T-helper 17 cell (primary cell): ENCODE measurements at regions not wholly inside any gene's neighbourhood (a gene's known extent, or its start where the extent isn't known, plus 50 kb on each side); places are given as distances from the start of the nearest gene placed in this dataset.
"Not testable (repeated sequence)": the region's sequence is repeated elsewhere in the genome, so short reads cannot be mapped to it uniquely, and the experiment has no call there.

Experiments
- ATAC-seq: fragments of 150-1000 bp; cut with Tn5 transposase; 2 replicates; pipeline ENCODE4 v1.10.0; 2021; ENCODE audit warnings: mild to moderate bottlenecking, moderate library complexity
- DNase-seq, 3 donors: peaks; one replicate each; pipeline versions ENCODE4 v3.0.0 to v3.0.0-alpha.2; 2020 to 2021
- H3K9me3 ChIP-seq: one replicate; pipeline ENCODE4 v1.7.0; 2013; ENCODE audit warnings: low read length, mild to moderate bottlenecking; ENCODE audit not compliant: control insufficient read depth, poor library complexity, severe bottlenecking
- H3K27ac Mint-ChIP-seq: one replicate; pipeline ENCODE4 v1.8.0; 2022; ENCODE audit warnings: mild to moderate bottlenecking, moderate library complexity, mixed read lengths
- H3K27me3 Mint-ChIP-seq: one replicate; pipeline ENCODE4 v1.8.0; 2022; ENCODE audit warnings: mixed read lengths
- H3K36me3 Mint-ChIP-seq: one replicate; pipeline ENCODE4 v1.8.0; 2022; ENCODE audit warnings: low read depth, mixed read lengths
- H3K4me1 Mint-ChIP-seq: one replicate; pipeline ENCODE4 v1.8.0; 2022; ENCODE audit warnings: mild to moderate bottlenecking, mixed read lengths
- H3K4me3 Mint-ChIP-seq: one replicate; pipeline ENCODE4 v1.8.0; 2022; ENCODE audit warnings: mild to moderate bottlenecking, moderate library complexity, mixed read lengths

DNA sequence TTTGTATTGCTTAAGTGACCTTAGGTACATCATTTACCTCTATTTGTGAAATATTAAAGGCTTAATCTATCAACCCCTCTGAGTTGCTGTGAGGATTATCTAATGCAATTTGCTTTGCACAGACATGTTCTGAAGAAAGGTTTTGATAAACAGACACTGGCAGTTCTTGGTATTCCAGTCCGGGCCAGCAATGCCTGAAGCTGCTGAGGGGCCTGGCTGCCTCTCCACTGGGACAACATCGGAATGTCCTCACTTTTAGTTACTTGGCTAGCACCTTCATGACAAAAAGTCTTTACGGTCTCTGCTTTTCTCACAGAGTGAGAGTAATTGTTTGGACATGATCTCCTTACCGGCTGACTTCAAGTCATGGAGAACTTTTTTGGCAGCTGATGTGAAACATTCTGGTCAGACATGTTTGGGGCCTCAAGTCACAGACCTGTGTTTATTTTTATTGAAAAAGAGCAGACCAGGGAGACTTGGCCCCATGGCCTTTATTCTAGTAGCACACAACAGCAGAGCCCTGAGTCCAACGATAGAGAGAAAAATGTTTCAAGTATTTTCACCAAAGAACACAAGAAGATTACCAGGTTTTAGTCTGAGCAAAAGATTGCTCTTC, 1112.3 kb upstream of the FANCL start:
- ATAC-seq (no peak), DNase-seq (no peak)
- Mint-ChIP-seq H3K27me3 (no peaks in the 10 kb centered on the region), H3K36me3 (no peaks in the 10 kb centered on the region), H3K27ac (no peak overlapping the region), H3K4me3 (no peak overlapping the region), H3K4me1 (no peaks in the 10 kb centered on the region)
- H3K9me3 ChIP-seq, result no peaks in the 10 kb centered on the region

DNA sequence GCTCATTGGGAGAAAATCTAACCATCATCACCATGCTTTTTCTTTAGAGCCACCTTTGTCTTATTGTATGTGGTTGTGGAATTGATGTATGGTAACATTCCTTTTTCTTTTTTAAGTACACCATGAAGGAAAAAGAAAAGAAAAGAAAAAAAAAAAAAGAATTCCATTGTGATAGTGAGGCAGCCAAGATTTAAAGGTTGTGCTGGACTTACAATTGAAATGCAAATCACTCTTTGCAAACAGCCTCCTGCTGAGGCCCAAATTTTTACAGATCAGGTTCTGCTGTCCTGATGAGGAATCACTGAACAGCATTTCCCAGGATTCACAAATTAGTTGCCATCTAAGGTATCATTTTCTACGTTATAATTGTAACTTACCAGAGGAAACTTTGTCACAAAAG, 1101.0 kb upstream of the FANCL start:
- Mint-ChIP-seq H3K4me1 (no peaks in the 10 kb centered on the region), H3K27me3 (no peaks in the 10 kb centered on the region), H3K36me3 (no peaks in the 10 kb centered on the region), H3K4me3 (no peak overlapping the region), H3K27ac (no peak overlapping the region)
- DNase-seq (no peak), ATAC-seq (no peak)
- no peaks in the 10 kb centered on the region for H3K9me3 ChIP-seq

DNA sequence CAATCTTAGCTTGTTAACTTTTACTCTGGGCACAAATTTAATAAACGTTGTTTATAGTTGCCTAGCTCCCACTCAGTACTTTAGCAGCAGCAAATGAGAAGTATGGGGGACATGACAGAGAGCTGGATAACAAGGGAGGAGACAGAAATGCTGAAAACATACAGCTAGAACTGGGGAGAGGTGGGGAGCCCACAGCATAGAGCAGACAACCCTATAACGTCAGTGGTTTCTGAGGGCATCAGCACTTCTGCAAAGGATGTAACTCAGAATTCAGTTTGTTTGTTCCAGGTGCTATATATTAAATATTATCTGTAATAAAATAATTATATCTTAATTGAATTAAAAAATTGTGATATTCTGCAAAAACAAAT, 1098.7 kb upstream of the FANCL start:
- Mint-ChIP-seq H3K4me1 (no peaks in the 10 kb centered on the region), H3K4me3 (no peak overlapping the region), H3K27me3 (no peaks in the 10 kb centered on the region), H3K36me3 (no peaks in the 10 kb centered on the region), H3K27ac (no peak overlapping the region)
- ATAC-seq (no peak), DNase-seq (no peak)
- H3K9me3 ChIP-seq, result no peaks in the 10 kb centered on the region

DNA sequence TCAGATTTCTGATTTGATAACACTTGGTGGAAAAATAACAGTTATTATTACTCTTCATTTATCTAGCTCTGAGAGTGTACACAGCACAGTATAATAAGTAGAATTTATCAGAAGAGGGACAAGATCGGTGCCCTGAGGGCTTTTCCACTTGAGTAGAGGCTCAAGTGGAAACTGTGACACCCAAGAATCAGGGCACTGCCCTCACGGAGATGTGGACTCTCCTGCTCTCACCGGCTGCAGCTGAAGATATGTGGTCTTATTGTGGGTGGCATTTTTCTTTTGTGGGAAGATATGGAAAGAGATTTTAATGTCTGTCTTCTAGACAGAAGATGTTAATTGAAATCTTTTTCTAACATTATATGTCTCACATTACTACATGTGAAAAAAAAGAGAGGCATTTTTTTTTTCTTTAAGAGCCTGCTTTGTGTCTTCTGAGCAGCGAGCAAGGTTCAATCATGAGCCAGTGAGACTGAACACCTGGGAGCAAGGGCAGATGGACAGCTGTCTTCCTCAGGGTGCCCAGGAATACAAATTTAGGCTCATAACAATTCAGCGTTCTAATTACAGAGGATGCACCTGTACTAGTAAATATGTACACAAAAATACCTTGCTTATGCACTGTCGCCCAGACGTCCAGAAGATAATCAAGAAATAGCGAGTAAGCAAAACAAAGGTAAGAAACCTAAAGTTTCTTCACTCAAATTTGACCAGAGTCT, 1098.2 kb upstream of the FANCL start:
- H3K27ac Mint-ChIP-seq, result no peak overlapping the region
- no peak overlapping the region for H3K4me3 Mint-ChIP-seq
- no peaks in the 10 kb centered on the region for H3K36me3 Mint-ChIP-seq
- ATAC-seq (no peak), DNase-seq (no peak)
- no peaks in the 10 kb centered on the region for H3K4me1 Mint-ChIP-seq
- no peaks in the 10 kb centered on the region for H3K27me3 Mint-ChIP-seq
- H3K9me3 ChIP-seq, result no peaks in the 10 kb centered on the region

DNA sequence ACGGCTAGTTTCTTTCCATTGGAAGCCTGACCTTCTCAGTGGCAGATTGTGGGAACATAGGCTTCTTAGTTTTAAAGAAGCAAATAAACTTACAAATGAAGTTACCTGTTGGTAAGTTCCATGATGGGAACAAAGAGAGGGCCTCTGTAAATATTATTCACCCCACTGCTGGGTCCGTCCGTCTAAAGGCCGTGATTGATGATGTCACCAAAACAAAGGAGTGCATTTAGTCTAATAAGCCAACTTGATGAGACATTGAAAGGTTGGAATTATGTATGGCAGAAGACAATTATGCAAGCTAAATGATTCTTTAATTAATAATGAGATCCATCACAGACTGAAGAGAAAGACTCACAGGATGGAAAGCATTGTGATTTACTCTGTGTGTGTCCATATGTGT, 1091.9 kb upstream of the FANCL start:
- Mint-ChIP-seq H3K27ac (no peak overlapping the region), H3K4me3 (no peak overlapping the region), H3K27me3 (no peaks in the 10 kb centered on the region), H3K4me1 (no peaks in the 10 kb centered on the region), H3K36me3 (no peaks in the 10 kb centered on the region)
- DNase-seq, result no peak
- H3K9me3 ChIP-seq, result no peaks in the 10 kb centered on the region
- no peak for ATAC-seq

DNA sequence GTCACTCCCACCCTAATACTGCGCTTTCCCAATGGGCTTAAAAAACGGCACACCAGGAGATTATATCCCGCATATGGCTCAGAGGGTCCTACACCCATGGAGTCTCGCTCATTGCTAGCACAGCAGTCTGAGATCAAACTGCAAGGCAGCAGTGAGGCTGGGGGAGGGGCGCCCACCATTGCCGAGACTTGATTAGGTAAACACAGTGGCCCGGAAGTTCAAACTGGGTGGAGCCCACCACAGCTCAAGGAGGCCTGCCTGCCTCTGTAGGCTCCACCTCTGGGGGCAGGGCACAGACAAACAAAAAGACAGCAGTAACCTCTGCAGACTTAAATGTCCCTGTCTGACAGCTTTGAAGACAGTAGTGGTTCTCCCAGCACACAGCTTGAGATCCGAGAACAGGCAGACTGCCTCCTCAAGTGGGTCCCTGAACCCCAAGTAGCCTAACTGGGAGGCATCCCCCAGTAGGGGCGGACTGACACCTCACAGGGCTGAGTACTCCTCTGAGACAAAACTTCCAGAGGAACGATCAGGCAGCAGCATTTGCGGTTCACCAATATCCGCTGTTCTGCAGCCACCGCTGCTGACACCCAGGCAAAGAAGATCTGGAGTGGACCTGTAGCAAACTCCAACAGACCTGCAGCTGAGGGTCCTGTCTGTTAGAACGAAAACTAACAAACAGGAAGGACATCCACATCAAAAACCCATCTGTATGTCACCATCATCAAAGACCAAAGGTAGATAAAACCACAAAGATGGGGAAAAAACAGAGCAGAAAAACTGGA, 1085.6 kb upstream of the FANCL start:
- H3K36me3 Mint-ChIP-seq, H3K27me3 Mint-ChIP-seq, H3K9me3 ChIP-seq, H3K27ac Mint-ChIP-seq, H3K4me1 Mint-ChIP-seq, ATAC-seq, H3K4me3 Mint-ChIP-seq, DNase-seq: not testable (repeated sequence)

DNA sequence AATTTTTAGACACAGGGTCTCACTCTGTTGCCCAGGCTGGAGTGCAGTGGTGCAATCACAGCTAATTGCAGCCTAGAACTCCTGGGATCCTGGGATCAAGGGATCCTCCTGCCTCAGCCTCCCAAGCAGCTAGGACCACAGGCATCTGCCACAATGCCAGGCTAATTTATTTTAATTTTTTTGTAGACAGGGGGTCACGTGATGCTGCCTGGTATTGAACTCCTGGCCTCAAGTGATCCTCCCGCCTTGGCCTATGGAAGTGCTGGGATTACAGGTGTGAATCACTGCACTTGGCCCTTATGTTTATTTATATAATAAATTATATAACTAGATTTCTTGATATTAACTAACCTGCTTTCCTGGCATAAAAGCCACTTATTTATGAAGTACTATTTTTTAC, 1081.7 kb upstream of the FANCL start:
- no peak for ATAC-seq
- no peaks in the 10 kb centered on the region for H3K36me3 Mint-ChIP-seq

DNA sequence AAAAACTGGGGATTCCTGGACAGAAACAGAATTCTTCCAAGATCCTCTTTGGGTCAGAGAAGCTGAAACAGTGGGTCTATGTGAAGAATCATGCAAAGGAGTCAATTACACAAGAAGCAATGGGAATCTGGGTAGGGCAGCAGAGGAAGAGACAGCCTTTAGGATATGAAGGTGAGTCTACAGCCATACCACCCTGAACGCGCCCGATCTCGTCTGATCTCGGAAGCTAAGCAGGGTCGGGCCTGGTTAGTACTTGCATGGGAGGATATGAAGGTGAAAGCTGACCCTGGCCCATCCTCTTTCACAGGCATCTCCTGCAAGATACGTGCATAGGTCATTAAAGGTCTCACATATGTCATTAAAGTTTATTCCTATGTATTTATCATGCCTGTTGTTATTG, 1080.9 kb upstream of the FANCL start:
- DNase-seq, result no peak
- H3K36me3 Mint-ChIP-seq, result no peaks in the 10 kb centered on the region
- ATAC-seq, result no peak
- H3K4me3 Mint-ChIP-seq, result no peak overlapping the region
- H3K27me3 Mint-ChIP-seq, result no peaks in the 10 kb centered on the region
- no peak overlapping the region for H3K27ac Mint-ChIP-seq
- no peaks in the 10 kb centered on the region for H3K4me1 Mint-ChIP-seq
- no peaks in the 10 kb centered on the region for H3K9me3 ChIP-seq

More for the DNA sequence above, 1081.7 kb upstream of the FANCL start:
- H3K4me3 Mint-ChIP-seq, result no peak overlapping the region
- H3K9me3 ChIP-seq, result no peaks in the 10 kb centered on the region
- DNase-seq, result no peak
- H3K27ac Mint-ChIP-seq, result no peak overlapping the region
- no peaks in the 10 kb centered on the region for H3K27me3 Mint-ChIP-seq
- no peaks in the 10 kb centered on the region for H3K4me1 Mint-ChIP-seq

DNA sequence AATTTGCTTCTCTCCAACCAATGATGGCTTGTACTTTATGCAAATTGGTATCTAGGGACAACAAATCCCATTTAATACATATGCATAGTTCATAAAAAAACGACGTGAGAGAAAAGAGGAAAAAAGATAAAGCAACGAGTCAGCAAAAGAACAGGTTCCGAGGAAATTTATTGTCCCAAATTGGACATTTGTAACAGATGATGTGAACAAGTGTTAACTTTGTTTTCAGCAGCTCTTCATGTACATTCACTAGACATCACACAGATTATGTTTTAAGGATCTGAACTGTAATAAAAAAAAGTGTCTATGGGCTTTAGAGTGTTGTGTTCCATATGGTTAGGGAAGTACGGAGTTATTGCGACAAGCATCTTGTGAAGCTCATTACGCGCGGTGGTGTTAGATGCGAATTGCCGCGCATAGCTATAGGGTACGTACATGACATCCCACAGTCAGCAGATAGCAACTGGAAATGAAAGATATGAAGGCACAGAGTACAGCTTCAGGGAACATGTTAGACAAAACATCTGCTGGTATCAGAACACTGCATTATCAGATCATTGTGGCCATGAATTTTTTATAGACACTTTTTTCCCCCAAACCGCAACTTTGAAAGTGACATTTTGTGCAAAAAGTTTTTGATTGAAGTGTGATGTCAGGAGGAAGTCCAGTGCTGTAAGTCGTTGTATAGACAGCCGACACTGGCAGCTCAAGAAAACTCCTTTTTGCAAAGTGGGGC, 1073.1 kb upstream of the FANCL start:
- DNase-seq (no peak), ATAC-seq (no peak)
- no peaks in the 10 kb centered on the region for H3K9me3 ChIP-seq
- Mint-ChIP-seq H3K36me3 (no peaks in the 10 kb centered on the region), H3K27me3 (no peaks in the 10 kb centered on the region), H3K27ac (no peak overlapping the region), H3K4me1 (no peaks in the 10 kb centered on the region), H3K4me3 (no peak overlapping the region)

DNA sequence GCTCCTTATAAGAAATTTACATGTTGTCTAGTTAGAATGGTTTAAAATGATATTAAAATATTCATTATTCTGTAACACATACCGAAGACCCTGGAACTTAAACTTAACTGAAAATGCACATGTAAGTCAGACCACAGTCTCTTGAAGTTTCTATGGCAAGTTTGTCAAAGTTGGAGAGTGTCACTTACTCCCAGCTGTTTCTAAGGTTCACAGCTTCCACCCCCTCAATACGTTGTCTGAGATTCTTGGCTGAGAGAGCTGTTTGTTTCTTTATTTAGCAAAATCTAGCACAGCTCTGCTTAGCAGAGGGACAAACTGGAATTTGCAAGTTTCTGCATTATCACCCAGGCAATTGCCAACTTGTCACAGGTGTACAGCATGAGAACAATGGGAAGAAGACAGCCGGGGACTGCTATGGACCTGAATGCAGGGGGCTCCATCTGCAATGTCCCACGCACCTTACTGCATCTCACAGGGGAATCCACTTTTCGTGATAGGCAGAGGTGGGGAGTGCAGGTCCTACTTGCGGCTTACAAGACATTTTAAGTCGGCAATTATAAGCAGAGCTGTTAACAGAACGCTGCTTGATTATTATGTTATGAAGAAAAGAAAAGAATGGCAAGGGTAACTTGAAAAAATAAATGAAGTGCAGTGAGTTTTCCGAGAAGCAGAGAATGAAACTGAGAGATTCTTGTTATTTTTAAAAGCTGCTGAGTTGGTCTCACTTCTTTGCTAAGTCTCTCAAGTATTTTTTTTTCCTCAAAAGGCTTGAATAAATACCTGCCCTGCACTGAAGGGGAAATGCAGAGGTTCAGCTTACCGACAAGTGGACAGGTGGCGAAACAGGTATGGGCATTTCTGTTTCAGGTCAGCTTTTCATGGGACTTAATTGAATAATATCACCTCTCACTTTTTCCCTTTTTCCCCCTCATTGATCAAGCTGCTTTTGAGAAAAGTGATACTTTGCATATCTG, 1072.1 kb upstream of the FANCL start:
- no peaks in the 10 kb centered on the region for H3K36me3 Mint-ChIP-seq
- no peaks in the 10 kb centered on the region for H3K27me3 Mint-ChIP-seq
- no peak overlapping the region for H3K4me3 Mint-ChIP-seq
- H3K4me1 Mint-ChIP-seq, result no peaks in the 10 kb centered on the region
- DNase-seq, result no peak
- H3K9me3 ChIP-seq, result no peaks in the 10 kb centered on the region
- no peak for ATAC-seq
- H3K27ac Mint-ChIP-seq, result no peak overlapping the region

DNA sequence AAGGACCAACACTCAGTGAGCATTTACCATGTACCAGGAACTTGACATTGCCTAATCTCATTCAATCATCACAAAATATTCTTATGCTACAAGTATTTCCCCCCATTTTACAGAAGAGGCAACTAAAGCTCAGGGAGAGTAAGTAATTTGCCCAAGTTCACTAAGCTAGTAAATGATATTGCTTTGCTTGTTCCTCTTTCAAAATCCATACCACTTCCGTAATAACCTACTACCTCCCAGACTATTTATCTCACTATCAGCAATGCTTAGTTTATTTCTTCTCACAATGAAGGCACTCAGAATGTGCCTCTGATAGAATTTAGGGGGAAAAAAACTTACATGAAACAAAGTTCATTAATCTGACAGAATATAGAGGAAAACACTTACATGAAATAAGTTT, 1070.9 kb upstream of the FANCL start:
- DNase-seq (no peak), ATAC-seq (no peak)
- H3K27me3 Mint-ChIP-seq, result no peaks in the 10 kb centered on the region
- H3K4me3 Mint-ChIP-seq, result no peak overlapping the region
- no peaks in the 10 kb centered on the region for H3K36me3 Mint-ChIP-seq
- no peak overlapping the region for H3K27ac Mint-ChIP-seq
- no peaks in the 10 kb centered on the region for H3K9me3 ChIP-seq
- no peaks in the 10 kb centered on the region for H3K4me1 Mint-ChIP-seq

DNA sequence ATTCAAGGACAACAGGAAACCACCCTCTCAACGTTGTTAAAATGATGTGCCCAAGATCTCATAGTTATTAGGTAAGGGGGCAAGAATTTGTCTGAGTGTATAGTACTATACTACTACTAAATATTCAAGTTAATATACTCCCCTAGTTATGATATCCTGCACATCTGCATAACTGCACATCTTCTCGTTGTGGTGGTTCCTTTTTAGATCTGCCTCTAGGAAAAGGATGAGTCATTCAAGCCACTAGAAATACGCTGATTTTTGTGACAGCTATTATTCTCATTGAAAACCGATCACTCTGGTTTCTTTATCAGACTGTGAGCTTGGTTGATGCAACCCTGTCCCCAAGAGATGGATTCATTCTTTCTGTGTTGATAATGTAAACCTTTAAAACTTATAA, 1067.0 kb upstream of the FANCL start:
- H3K9me3 ChIP-seq, result no peaks in the 10 kb centered on the region
- H3K27me3 Mint-ChIP-seq, result no peaks in the 10 kb centered on the region
- H3K4me3 Mint-ChIP-seq, result no peak overlapping the region
- no peak for DNase-seq
- H3K36me3 Mint-ChIP-seq, result no peaks in the 10 kb centered on the region
- H3K4me1 Mint-ChIP-seq, result no peaks in the 10 kb centered on the region
- ATAC-seq, result no peak
- no peak overlapping the region for H3K27ac Mint-ChIP-seq
